ENCODE measurements at regions not wholly inside any gene's neighbourhood (a gene's known extent, or its start where the extent isn't known, plus 50 kb on each side); places are given as distances from the start of the nearest gene placed in this dataset.

GRCh38 chr1:36576118-36576517 is 93.4 kb upstream of the CSF3R start:
- no peaks in the 10 kb centered on the region for H3K4me1 Mint-ChIP-seq (ENCODE audit: low read depth)
- Histone ChIP-seq H3K4me3 (ENCODE audit: low read length) (no peak overlapping the region), H3K27ac (ENCODE audit: low read depth in 1 of 2, low read length in 2 of 2) (no peak overlapping the region), H3K27me3 (ENCODE audit: control insufficient read depth in 1 of 2, insufficient read depth in 2 of 2, low read length in 2 of 2) (peaks cover 4 to 19% of the 10 kb centered on the region in 2 experiments), H3K9me3 (ENCODE audit: control insufficient read depth in 1 of 2, insufficient read depth in 1 of 2, low read length in 2 of 2) (no peaks in the 10 kb centered on the region), H3K36me3 (ENCODE audit: insufficient read depth, low read length) (no peaks in the 10 kb centered on the region), H3K4me1 (ENCODE audit: insufficient read depth, low read length) (no peaks in the 10 kb centered on the region)
- no peak overlapping the region for H3K4me3 Mint-ChIP-seq
- peak; percentile 16 to 70 (median 38) for DNase-seq
- ChIA-PET CTCF (interaction anchor here (0.6 to 2.0 kb wide), 5 partner anchors 9 to 862 kb away, joined by 3 to 11 read pairs (median 3); no protein-coding TSS in a partner anchor), POLR2A (no interaction called here)
- peaks cover 53% of the 10 kb centered on the region for H3K27me3 Mint-ChIP-seq
- peak; percentile 72 for TF ChIP-seq CTCF (IDR thresholded peaks at IDR 0.05)
- intact Hi-C loops (cut with DNase I, micrococcal nuclease): loop anchor here (2.0 to 5.0 kb wide), 3 partner anchors 601 to 859 kb away; no protein-coding TSS in a partner anchor
- no peak for ATAC-seq (ENCODE audit: poor library complexity)
- no peaks in the 10 kb centered on the region for H3K9me3 Mint-ChIP-seq
- H3K27ac Mint-ChIP-seq: no peak overlapping the region
- H3K36me3 Mint-ChIP-seq (ENCODE audit: low read depth): no peaks in the 10 kb centered on the region

GRCh38 chr1:36573445-36573844 is 90.7 kb upstream of the CSF3R start:
- H3K27me3 ChIP-seq (ENCODE audit: control insufficient read depth in 1 of 2, insufficient read depth in 2 of 2, low read length in 2 of 2): peaks cover 4 to 19% of the 10 kb centered on the region in 2 experiments
- ChIA-PET POLR2A (no interaction called here), CTCF (no interaction called here)
- no peaks in the 10 kb centered on the region for H3K9me3 ChIP-seq (ENCODE audit: control insufficient read depth in 1 of 2, insufficient read depth in 1 of 2, low read length in 2 of 2)
- no peaks in the 10 kb centered on the region for H3K9me3 Mint-ChIP-seq
- no peaks in the 10 kb centered on the region for H3K36me3 ChIP-seq (ENCODE audit: insufficient read depth, low read length)
- ATAC-seq (ENCODE audit: poor library complexity): no peak
- H3K4me3 Mint-ChIP-seq: no peak overlapping the region
- peaks cover 44% of the 10 kb centered on the region for H3K27me3 Mint-ChIP-seq
- intact Hi-C loops (cut with DNase I, micrococcal nuclease): no loop called here
- no peaks in the 10 kb centered on the region for H3K4me1 ChIP-seq (ENCODE audit: insufficient read depth, low read length)
- no peaks in the 10 kb centered on the region for H3K4me1 Mint-ChIP-seq (ENCODE audit: low read depth)
- TF ChIP-seq CTCF (IDR thresholded peaks at IDR 0.05): no peak
- H3K4me3 ChIP-seq (ENCODE audit: low read length): no peak overlapping the region
- no peak overlapping the region for H3K27ac ChIP-seq (ENCODE audit: low read depth in 1 of 2, low read length in 2 of 2)
- H3K36me3 Mint-ChIP-seq (ENCODE audit: low read depth): no peaks in the 10 kb centered on the region
- DNase-seq: no peak
- H3K27ac Mint-ChIP-seq: no peak overlapping the region

GRCh38 chr1:36572906-36573305 is 90.2 kb upstream of the CSF3R start:
- Mint-ChIP-seq H3K36me3 (ENCODE audit: low read depth) (no peaks in the 10 kb centered on the region), H3K4me1 (ENCODE audit: low read depth) (no peaks in the 10 kb centered on the region), H3K9me3 (no peaks in the 10 kb centered on the region), H3K27me3 (peaks cover 38% of the 10 kb centered on the region), H3K4me3 (no peak overlapping the region), H3K27ac (no peak overlapping the region)
- Histone ChIP-seq H3K27ac (ENCODE audit: low read depth in 1 of 2, low read length in 2 of 2) (no peak overlapping the region), H3K27me3 (ENCODE audit: control insufficient read depth in 1 of 2, insufficient read depth in 2 of 2, low read length in 2 of 2) (peaks cover 4 to 19% of the 10 kb centered on the region in 2 experiments), H3K9me3 (ENCODE audit: control insufficient read depth in 1 of 2, insufficient read depth in 1 of 2, low read length in 2 of 2) (no peaks in the 10 kb centered on the region), H3K4me1 (ENCODE audit: insufficient read depth, low read length) (no peaks in the 10 kb centered on the region), H3K36me3 (ENCODE audit: insufficient read depth, low read length) (no peaks in the 10 kb centered on the region), H3K4me3 (ENCODE audit: low read length) (no peak overlapping the region)
- no peak for TF ChIP-seq CTCF (IDR thresholded peaks at IDR 0.05)
- intact Hi-C loops (cut with DNase I, micrococcal nuclease): no loop called here
- ChIA-PET POLR2A (no interaction called here), CTCF (no interaction called here)
- no peak for ATAC-seq (ENCODE audit: poor library complexity)
- no peak for DNase-seq

Data from CD4-positive, alpha-beta T cell (primary cell).